Lung (tissue), 11 donors: ENCODE measurements at regions not wholly inside any gene's neighbourhood (a gene's known extent, or its start where the extent isn't known, plus 50 kb on each side); places are given as distances from the start of the nearest gene placed in this dataset.
"Not testable (repeated sequence)": the region's sequence is repeated elsewhere in the genome, so short reads cannot be mapped to it uniquely, and the experiment has no call there.

Source experiments
- ATAC-seq: fragments of 200-7000 bp; cut with Tn5 transposase; one replicate; pipeline ENCODE4 v1.9.1; 2020; ENCODE audit warnings: moderate number of reproducible peaks; ENCODE audit not compliant: insufficient read depth, low FRiP score
- DNase-seq, 3 donors: peaks; one replicate each; pipeline ENCODE4 v3.0.0-alpha.2; 2013 to 2017
- H3K27ac ChIP-seq, 2 donors: one replicate each; pipeline ENCODE4 v1.5.1; 2013; ENCODE audit warnings: mild to moderate bottlenecking in 2 of 2, moderate library complexity in 2 of 2, control low read depth in 1 of 2, inconsistent platforms in 1 of 2, low read depth in 1 of 2, low read length in 1 of 2
- H3K27me3 ChIP-seq, 3 donors: one replicate each; pipeline ENCODE4 v1.5.1; 2013; ENCODE audit warnings: low read length in 2 of 3; ENCODE audit not compliant: control insufficient read depth in 3 of 3, insufficient read depth in 3 of 3
- H3K36me3 ChIP-seq, 4 donors: one replicate each; pipeline ENCODE4 v1.5.1; 2013; ENCODE audit warnings: low read length in 4 of 4, mild to moderate bottlenecking in 1 of 4, moderate library complexity in 1 of 4; ENCODE audit not compliant: control insufficient read depth in 4 of 4, insufficient read depth in 4 of 4
- H3K4me1 ChIP-seq, 5 donors: one replicate each; pipeline ENCODE4 v1.5.1; 2013; ENCODE audit warnings: low read length in 5 of 5, mild to moderate bottlenecking in 2 of 5, moderate library complexity in 1 of 5; ENCODE audit not compliant: control insufficient read depth in 5 of 5, insufficient read depth in 5 of 5
- H3K4me3 ChIP-seq: one replicate; pipeline ENCODE4 v1.5.1; 2013; ENCODE audit warnings: mild to moderate bottlenecking, control low read depth, moderate library complexity
- H3K9ac ChIP-seq, 2 donors: one replicate each; pipeline ENCODE4 v1.5.1; 2013; ENCODE audit warnings: low read length in 2 of 2, control low read depth in 1 of 2; ENCODE audit not compliant: insufficient read depth in 1 of 2
- H3K9me3 ChIP-seq, 4 donors: one replicate each; pipeline ENCODE4 v1.5.1; 2013; ENCODE audit warnings: low read length in 3 of 4, mild to moderate bottlenecking in 1 of 4, moderate library complexity in 1 of 4; ENCODE audit not compliant: control insufficient read depth in 4 of 4, insufficient read depth in 3 of 4
- CTCF ChIP-seq: IDR thresholded peaks from 2 replicates; pipeline ENCODE4 v1.5.1; 2012; ENCODE audit warnings: mild to moderate bottlenecking; ENCODE audit errors: control extremely low read depth, extremely low read depth
- WGBS, 2 donors: extraction: QIAGEN DNeasy Blood & Tissue Kit; methylation state at CpG; one replicate each; pipeline ENCODE4 v1.1.7; 2013; 5-methylcytosine and 5-hydroxymethylcytosine counted together
- donor health status: control.
- donor health status: control.
- donor health status: Bipolar disorder and iron deficiency.
- donor health status: healthy.
- donor health status: DM: yes; HTN: yes; CAD: no.

- Histone ChIP-seq H3K36me3 (no peaks in the 10 kb centered on the region), H3K9ac (no peak overlapping the region), H3K27ac (no peak overlapping the region), H3K9me3 (no peaks in the 10 kb centered on the region), H3K4me1 (no peaks in the 10 kb centered on the region), H3K27me3 (no peaks in the 10 kb centered on the region), H3K4me3 (no peak overlapping the region)
- TF ChIP-seq CTCF = no peak
- ATAC-seq (no peak), DNase-seq (no peak)
- WGBS, 2 donors = 85 to 91% methylated on average over 17 of the region's 17 CpGs
These were observed 123.7 kb upstream of the FAM20C start for GRCh38 chr7:68629-69028.

- not testable (repeated sequence) for ATAC-seq, H3K27ac ChIP-seq, H3K36me3 ChIP-seq, H3K4me1 ChIP-seq, H3K27me3 ChIP-seq, H3K4me3 ChIP-seq, H3K9me3 ChIP-seq, DNase-seq, H3K9ac ChIP-seq
- WGBS, 2 donors = no CpG with 5 or more reads among the region's 4 CpGs
These were observed 123.3 kb upstream of the FAM20C start for GRCh38 chr7:69052-69451.

- H3K36me3 ChIP-seq, H3K27ac ChIP-seq, H3K4me1 ChIP-seq, H3K27me3 ChIP-seq, H3K9ac ChIP-seq, H3K9me3 ChIP-seq, H3K4me3 ChIP-seq, DNase-seq: not testable (repeated sequence)
- WGBS, 2 donors = 67 to 69% methylated on average over 8 to 10 of the region's 11 CpGs
- peak; percentile 20 for ATAC-seq
These were observed 122.8 kb upstream of the FAM20C start for GRCh38 chr7:69499-70123.

GRCh38 chr7:70207-70606 lies 122.2 kb upstream of the FAM20C start:
- ATAC-seq, H3K27ac ChIP-seq, H3K4me3 ChIP-seq, H3K9ac ChIP-seq, H3K9me3 ChIP-seq, H3K27me3 ChIP-seq, DNase-seq, H3K36me3 ChIP-seq, H3K4me1 ChIP-seq: not testable (repeated sequence)
- 75% methylated on average over 2 to 3 of the region's 4 CpGs for WGBS, 2 donors

GRCh38 chr7:70989-71388 lies 121.4 kb upstream of the FAM20C start:
- ATAC-seq, H3K36me3 ChIP-seq, H3K27me3 ChIP-seq, H3K9ac ChIP-seq, H3K4me3 ChIP-seq, H3K4me1 ChIP-seq, H3K9me3 ChIP-seq, H3K27ac ChIP-seq: not testable (repeated sequence)
- peak; percentile 37 to 54 (median 44) for DNase-seq
- 43 to 50% methylated on average over 4 to 7 of the region's 7 CpGs for WGBS, 2 donors

- not testable (repeated sequence) for ATAC-seq, H3K36me3 ChIP-seq, H3K4me1 ChIP-seq, H3K9me3 ChIP-seq, H3K27ac ChIP-seq, H3K27me3 ChIP-seq, H3K9ac ChIP-seq, H3K4me3 ChIP-seq
- WGBS, 2 donors = 84 to 87% methylated on average over 13 to 15 of the region's 17 CpGs
- peak in 1 of 3 donors; percentile 27 for DNase-seq
These were observed 119.9 kb upstream of the FAM20C start for GRCh38 chr7:72266-73057.

- not testable (repeated sequence) for H3K27ac ChIP-seq, H3K4me3 ChIP-seq, H3K9ac ChIP-seq, ATAC-seq, H3K27me3 ChIP-seq, H3K36me3 ChIP-seq, DNase-seq, H3K4me1 ChIP-seq, H3K9me3 ChIP-seq
- 79 to 80% methylated on average over 1 of the region's 5 CpGs for WGBS, 2 donors
These were observed 119.4 kb upstream of the FAM20C start for GRCh38 chr7:73058-73331.
